GM12891 (cell line): ENCODE measurements at regions not wholly inside any gene's neighbourhood (a gene's known extent, or its start where the extent isn't known, plus 50 kb on each side); places are given as distances from the start of the nearest gene placed in this dataset.
A peak's percentile ranks its signal among the peaks of the same experiment; 100 is the strongest.
"Not testable (repeated sequence)": the region's sequence is repeated elsewhere in the genome, so short reads cannot be mapped to it uniquely, and the experiment has no call there.

Source experiments
- DNase-seq: peaks from one replicate; pipeline ENCODE4 v3.0.0; 2011; ENCODE audit warnings: low spot score; ENCODE audit not compliant: insufficient read length
- FAIRE-seq: peaks from 2 replicates; lab custom pipeline; 2011; peaks lifted over from hg19 to GRCh38; lab: Jason Lieb, UNC
- PAX5 ChIP-seq: IDR thresholded peaks from 2 replicates; pipeline ENCODE4 v1.6.1; 2011; ENCODE audit warnings: low read length, moderate library complexity, mild to moderate bottlenecking; ENCODE audit not compliant: insufficient read depth, severe bottlenecking
- POLR2A ChIP-seq: IDR thresholded peaks from 2 replicates; pipeline ENCODE4 v1.6.1; 2011; ENCODE audit warnings: low read depth, low read length, control low read depth
- POLR2AphosphoS5 ChIP-seq: IDR thresholded peaks from 2 replicates; pipeline ENCODE4 v1.6.1; 2011; ENCODE audit warnings: low read depth, low read length, control low read depth
- POU2F2 ChIP-seq: IDR thresholded peaks from 2 replicates; pipeline ENCODE4 v1.6.1; 2011; ENCODE audit warnings: low read depth, mild to moderate bottlenecking, control low read depth, low read length, moderate library complexity
- SPI1 ChIP-seq: IDR thresholded peaks from 2 replicates; pipeline ENCODE4 v1.6.1; 2011; ENCODE audit warnings: low read depth, low read length, control low read depth
- TAF1 ChIP-seq: IDR thresholded peaks from 2 replicates; pipeline ENCODE4 v1.6.1; 2011; ENCODE audit warnings: low read depth, low read length, control low read depth

- TF ChIP-seq POLR2AphosphoS5 (no peak), SPI1 (no peak), PAX5 (no peak), TAF1 (no peak), POU2F2 (no peak), POLR2A (no peak)
- FAIRE-seq (no peak), DNase-seq (no peak)
Measured at GRCh38 chr1:78322928-78323680, 167.7 kb upstream of the PTGFR start.

DNA sequence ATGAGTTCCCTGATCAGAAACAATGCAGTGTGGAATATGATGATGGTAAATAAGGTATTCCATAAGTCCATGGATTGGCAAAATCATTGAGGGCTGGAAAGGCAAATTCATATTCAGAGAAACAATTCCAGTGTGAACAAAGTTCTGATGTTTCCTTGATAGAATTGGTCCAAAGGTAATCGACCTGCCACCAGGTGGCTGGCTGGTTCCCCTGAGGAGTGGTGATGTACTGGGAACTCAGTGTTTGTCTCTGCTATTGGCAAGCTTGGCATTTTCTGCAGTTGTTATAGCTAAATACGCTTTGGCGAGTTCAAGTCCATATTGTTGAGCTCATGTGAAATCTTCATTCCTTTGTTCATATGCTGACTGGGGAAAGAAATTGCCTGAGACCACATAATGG, 165.5 kb upstream of the PTGFR start:
- FAIRE-seq (no peak), DNase-seq (no peak)
- TF ChIP-seq POLR2A (no peak), TAF1 (no peak), SPI1 (no peak), PAX5 (no peak), POLR2AphosphoS5 (no peak)

GRCh38 chr1:78329475-78329874, 161.3 kb upstream of the PTGFR start:
- FAIRE-seq, result no peak
- TF ChIP-seq POLR2AphosphoS5 (no peak), SPI1 (no peak), TAF1 (no peak), POU2F2 (no peak), PAX5 (no peak), POLR2A (no peak)
- DNase-seq, result no peak

DNA sequence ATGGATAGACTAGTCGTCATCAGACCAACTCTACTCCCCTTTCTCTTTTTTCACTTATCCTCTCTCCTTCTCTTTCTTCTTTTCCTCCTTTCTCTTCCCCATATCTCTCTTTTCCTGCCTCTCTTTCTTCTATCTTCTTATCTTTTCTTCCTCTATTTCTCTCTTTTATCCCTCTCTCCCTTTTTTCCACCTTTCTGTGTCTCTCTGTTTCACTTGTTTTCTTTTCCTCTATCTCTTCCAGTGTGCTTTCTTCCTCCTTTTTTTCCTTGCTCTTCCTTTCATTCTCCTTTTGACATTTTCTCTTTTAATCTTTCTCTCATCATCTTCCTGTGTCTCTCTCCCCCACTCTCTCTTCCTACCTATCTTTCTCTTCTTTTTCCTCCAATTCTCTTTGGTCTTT, 159.0 kb upstream of the PTGFR start:
- DNase-seq (no peak), FAIRE-seq (no peak)
- TF ChIP-seq TAF1, result no peak
- TF ChIP-seq POLR2A, result no peak
- no peak for TF ChIP-seq POU2F2
- no peak for TF ChIP-seq PAX5
- no peak for TF ChIP-seq POLR2AphosphoS5
- TF ChIP-seq SPI1, result no peak

- DNase-seq (no peak), FAIRE-seq (peak; percentile 40)
- TF ChIP-seq TAF1, result no peak
- TF ChIP-seq POLR2AphosphoS5, result no peak
- TF ChIP-seq PAX5, result no peak
- TF ChIP-seq SPI1, result no peak
- no peak for TF ChIP-seq POU2F2
- no peak for TF ChIP-seq POLR2A
Measured at GRCh38 chr1:78333502-78333901, 157.3 kb upstream of the PTGFR start.

DNA sequence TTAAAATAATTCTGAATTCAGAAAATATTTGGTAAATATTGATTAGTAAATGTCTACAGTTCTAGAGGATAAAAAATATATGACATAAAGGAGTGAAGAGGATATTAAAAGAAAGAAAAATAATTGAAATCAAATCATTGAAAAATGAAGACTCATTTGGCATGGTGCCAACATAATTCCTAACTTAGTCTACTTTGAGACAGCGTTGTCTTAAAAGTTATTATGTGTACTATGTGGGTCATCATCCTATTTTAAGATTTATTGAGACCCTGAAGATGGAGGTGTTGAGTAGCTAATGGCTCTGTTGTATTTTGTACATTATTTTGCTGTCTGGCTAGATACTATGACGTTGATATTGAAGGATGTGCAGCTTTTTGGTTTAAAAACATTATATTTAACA, 156.7 kb upstream of the PTGFR start:
- TF ChIP-seq PAX5 (no peak), SPI1 (no peak), TAF1 (no peak), POLR2A (no peak), POLR2AphosphoS5 (no peak), POU2F2 (no peak)
- no peak for FAIRE-seq
- DNase-seq, result no peak

DNA sequence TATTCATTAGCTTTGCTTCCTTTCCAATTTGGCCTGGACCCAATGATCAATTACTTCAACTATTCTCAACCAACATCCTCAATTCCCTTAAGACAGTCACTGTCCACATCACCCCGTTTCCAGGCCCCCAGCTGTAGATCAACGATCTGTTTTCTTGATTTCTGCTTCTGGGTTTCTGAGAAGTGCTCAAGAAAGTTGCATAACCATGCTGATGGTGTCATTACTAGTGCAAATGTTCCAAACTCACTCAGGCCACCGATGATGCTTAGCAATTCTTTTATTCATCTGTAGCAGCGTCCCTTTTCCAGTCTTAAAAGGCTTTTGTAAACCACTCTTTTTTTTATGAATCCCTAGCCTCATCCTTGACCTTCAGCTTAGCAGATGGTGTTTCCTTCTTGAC, 155.8 kb upstream of the PTGFR start:
- TF ChIP-seq POLR2A, result no peak
- TF ChIP-seq POLR2AphosphoS5, result no peak
- no peak for TF ChIP-seq POU2F2
- no peak for TF ChIP-seq SPI1
- TF ChIP-seq PAX5, result no peak
- TF ChIP-seq TAF1, result no peak
- FAIRE-seq (no peak), DNase-seq (no peak)

DNA sequence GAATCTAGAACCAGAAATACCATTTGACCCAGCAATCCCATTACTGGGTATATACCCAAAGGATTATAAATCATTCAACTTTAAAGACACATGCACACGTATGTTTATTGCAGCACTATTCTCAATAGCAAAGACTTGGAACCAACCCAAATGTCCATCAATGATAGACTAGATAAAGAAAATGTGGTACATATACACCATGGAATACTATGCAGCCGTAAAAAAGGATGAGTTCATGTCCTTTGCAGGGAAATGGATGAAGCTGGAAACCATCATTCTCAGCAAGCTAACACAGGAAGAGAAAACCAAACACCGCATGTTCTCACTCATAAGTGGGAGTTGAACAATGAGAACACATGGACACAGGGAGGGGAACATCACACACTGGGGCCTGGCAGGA, 154.0 kb upstream of the PTGFR start:
- not testable (repeated sequence) for FAIRE-seq, DNase-seq

GRCh38 chr1:78339490-78339889, 151.3 kb upstream of the PTGFR start:
- FAIRE-seq (no peak), DNase-seq (no peak)
- TF ChIP-seq PAX5, result no peak
- TF ChIP-seq POLR2A, result no peak
- no peak for TF ChIP-seq SPI1
- TF ChIP-seq TAF1, result no peak
- TF ChIP-seq POU2F2, result no peak
- no peak for TF ChIP-seq POLR2AphosphoS5

GRCh38 chr1:78340006-78340405, 150.8 kb upstream of the PTGFR start:
- DNase-seq (no peak), FAIRE-seq (no peak)
- TF ChIP-seq POLR2A (no peak), SPI1 (no peak), PAX5 (no peak), POU2F2 (no peak), TAF1 (no peak), POLR2AphosphoS5 (no peak)
